HG03354 (cell line): ENCODE measurements at regions not wholly inside any gene's neighbourhood (a gene's known extent, or its start where the extent isn't known, plus 50 kb on each side); places are given as distances from the start of the nearest gene placed in this dataset.

ENCODE experiments used
- ATAC-seq: cut with Tn5 transposase; IDR thresholded peaks from one replicate; pipeline ENCODE4 v1.9.1; 2021; ENCODE audit warnings: mild to moderate bottlenecking; ENCODE audit not compliant: unreplicated experiment, poor library complexity, severe bottlenecking

- ATAC-seq = no peak
Observed at GRCh38 chr2:216918088-216918680, 58.3 kb upstream of the TNP1 start.

- ATAC-seq = no peak
Observed at GRCh38 chr2:216916956-216917650, 57.2 kb upstream of the TNP1 start.

- ATAC-seq = no peak
Observed at GRCh38 chr2:216915557-216916150, 55.8 kb upstream of the TNP1 start.

GRCh38 chr2:216914491-216914890, 54.6 kb upstream of the TNP1 start:
- no peak for ATAC-seq

DNA sequence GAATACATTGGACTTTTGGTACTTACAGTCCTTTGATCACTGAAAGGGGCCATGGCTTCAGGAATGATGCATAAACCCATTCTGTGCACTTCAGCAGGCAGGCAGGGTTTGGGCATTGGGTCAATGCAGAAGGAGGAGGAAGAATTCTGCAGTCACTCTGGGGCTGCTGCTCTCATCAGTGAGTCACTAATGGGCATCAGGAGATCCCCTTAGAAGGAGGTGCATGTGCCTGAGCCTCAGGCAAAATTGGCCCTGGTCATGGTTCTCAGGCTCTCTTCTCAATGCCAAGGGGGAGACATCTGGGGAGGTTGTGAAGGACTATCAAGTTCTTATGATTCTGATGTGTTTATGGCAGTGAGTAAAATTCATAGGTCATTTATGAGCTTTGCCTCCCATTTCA, 52.0 kb upstream of the TNP1 start:
- no peak for ATAC-seq

GRCh38 chr2:216911008-216911407, 51.1 kb upstream of the TNP1 start:
- ATAC-seq = no peak

- ATAC-seq = no peak
Observed at GRCh38 chr2:216909541-216910210, 49.8 kb upstream of the TNP1 start.
